Epithelial cell of proximal tubule (primary cell): ENCODE measurements at regions not wholly inside any gene's neighbourhood (a gene's known extent, or its start where the extent isn't known, plus 50 kb on each side); places are given as distances from the start of the nearest gene placed in this dataset.

Source experiments
- DNase-seq: peaks from one replicate; pipeline ENCODE4 v3.0.0-alpha.2; 2011; ENCODE audit warnings: low read depth
- H3K4me3 ChIP-seq: 2 replicates; pipeline ENCODE4 v1.5.1; 2011; ENCODE audit warnings: low read depth, mild to moderate bottlenecking, low read length
- TF ChIP-seq, protein P1 (sequence below): conservative IDR thresholded peaks from 2 replicates; pipeline ENCODE4 v1.5.1; 2012; ENCODE audit warnings: low read depth, mild to moderate bottlenecking, low read length

GRCh38 chr10:121054874-121055273, 203.7 kb downstream of the WDR11 start:
- TF ChIP-seq, protein P1, sequence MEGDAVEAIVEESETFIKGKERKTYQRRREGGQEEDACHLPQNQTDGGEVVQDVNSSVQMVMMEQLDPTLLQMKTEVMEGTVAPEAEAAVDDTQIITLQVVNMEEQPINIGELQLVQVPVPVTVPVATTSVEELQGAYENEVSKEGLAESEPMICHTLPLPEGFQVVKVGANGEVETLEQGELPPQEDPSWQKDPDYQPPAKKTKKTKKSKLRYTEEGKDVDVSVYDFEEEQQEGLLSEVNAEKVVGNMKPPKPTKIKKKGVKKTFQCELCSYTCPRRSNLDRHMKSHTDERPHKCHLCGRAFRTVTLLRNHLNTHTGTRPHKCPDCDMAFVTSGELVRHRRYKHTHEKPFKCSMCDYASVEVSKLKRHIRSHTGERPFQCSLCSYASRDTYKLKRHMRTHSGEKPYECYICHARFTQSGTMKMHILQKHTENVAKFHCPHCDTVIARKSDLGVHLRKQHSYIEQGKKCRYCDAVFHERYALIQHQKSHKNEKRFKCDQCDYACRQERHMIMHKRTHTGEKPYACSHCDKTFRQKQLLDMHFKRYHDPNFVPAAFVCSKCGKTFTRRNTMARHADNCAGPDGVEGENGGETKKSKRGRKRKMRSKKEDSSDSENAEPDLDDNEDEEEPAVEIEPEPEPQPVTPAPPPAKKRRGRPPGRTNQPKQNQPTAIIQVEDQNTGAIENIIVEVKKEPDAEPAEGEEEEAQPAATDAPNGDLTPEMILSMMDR: no peak
- no peak for DNase-seq
- H3K4me3 ChIP-seq: no peak overlapping the region

DNA sequence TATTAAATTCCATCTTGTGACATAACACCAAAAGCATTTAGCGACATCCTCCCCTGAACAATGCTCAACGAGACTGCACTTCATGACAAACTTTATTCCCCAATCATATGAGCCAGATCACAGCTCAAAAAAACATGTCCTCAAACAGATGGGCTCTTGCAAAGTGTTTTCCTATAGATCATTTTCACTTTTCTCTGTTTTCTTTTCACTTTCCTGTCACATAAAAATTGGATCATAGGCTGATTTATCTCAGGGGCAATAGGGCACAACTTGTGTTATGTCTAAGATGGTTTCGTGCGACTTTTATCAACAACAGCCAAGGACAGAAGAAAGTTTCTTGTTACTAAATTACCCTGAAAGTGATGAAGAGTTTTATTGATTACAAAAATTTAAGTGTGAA, 206.1 kb downstream of the WDR11 start:
- DNase-seq: no peak
- no peak overlapping the region for H3K4me3 ChIP-seq
- TF ChIP-seq, protein P1: no peak

GRCh38 chr10:121058082-121058481, 206.9 kb downstream of the WDR11 start:
- no peak for DNase-seq
- H3K4me3 ChIP-seq: no peak overlapping the region
- TF ChIP-seq, protein P1: no peak

DNA sequence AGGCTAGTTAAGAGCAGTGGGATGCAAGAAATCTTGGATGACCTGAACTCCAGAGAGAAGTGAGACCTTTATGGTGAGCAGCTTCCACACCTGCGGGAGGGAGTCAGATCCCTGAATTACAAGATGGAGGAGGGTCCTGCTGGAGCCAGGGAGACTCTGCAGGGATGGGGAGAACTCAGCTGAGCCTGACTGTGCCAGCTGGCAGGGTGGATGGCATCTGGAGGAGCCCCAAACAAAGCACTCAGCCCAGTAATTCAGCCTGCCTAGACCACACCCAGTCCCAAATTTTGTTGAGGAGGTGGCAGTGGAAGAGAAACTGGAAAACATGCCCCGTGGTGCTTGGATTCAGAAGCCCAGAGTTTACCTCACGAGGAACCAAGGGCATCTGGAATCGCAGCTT, 208.2 kb downstream of the WDR11 start:
- TF ChIP-seq, protein P1: no peak
- DNase-seq: no peak
- no peak overlapping the region for H3K4me3 ChIP-seq

- TF ChIP-seq, protein P1: no peak
These were observed 211.0 kb downstream of the WDR11 start for GRCh38 chr10:121062115-121062514.

GRCh38 chr10:121063744-121064143, 212.6 kb downstream of the WDR11 start:
- TF ChIP-seq, protein P1: no peak
- no peak for DNase-seq
- H3K4me3 ChIP-seq: no peak overlapping the region

More at GRCh38 chr10:121062115-121062514, 211.0 kb downstream of the WDR11 start:
- no peak overlapping the region for H3K4me3 ChIP-seq
- no peak for DNase-seq

DNA sequence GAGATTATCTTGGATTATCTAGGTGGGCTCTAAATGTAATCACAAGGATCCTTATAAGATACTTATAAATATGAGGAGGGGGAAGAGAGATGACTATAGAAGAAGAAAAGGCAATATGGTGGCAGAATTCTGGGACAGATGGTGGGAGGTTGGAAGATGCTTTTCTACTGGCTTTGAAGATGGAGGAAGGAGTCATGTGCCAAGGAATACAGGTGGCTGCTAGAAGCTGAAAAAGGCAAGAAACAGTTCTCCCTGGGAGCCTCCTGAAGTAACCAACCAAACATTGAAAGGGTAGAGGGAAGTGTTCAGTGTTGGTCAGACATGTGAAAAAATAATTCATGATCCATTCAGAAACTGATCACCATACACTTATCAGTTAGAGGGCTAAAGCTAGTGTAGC, 213.3 kb downstream of the WDR11 start:
- DNase-seq: no peak
- TF ChIP-seq, protein P1: no peak
- no peak overlapping the region for H3K4me3 ChIP-seq
